ENCODE measurements at regions not wholly inside any gene's neighbourhood (a gene's known extent, or its start where the extent isn't known, plus 50 kb on each side); places are given as distances from the start of the nearest gene placed in this dataset.
"Not testable (repeated sequence)": the region's sequence is repeated elsewhere in the genome, so short reads cannot be mapped to it uniquely, and the experiment has no call there.

- in situ Hi-C loops (cut with MboI; ENCODE audit: low sequenced_read_pairs), result loop anchor here (25.0 kb wide), 1 partner anchor 235 kb away; no protein-coding TSS in a partner anchor
These were observed 67.0 kb downstream of the CHRNA1 start for GRCh38 chr2:174697255-174697654.

GRCh38 chr2:174694920-174695319, 69.4 kb downstream of the CHRNA1 start:
- in situ Hi-C loops (cut with MboI; ENCODE audit: low sequenced_read_pairs), result loop anchor here (25.0 kb wide), 1 partner anchor 233 kb away; no protein-coding TSS in a partner anchor

- in situ Hi-C loops (cut with MboI; ENCODE audit: low sequenced_read_pairs), result loop anchor here (25.0 kb wide), 1 partner anchor 232 kb away; no protein-coding TSS in a partner anchor
These were observed 69.9 kb downstream of the CHRNA1 start for GRCh38 chr2:174694196-174694878.

GRCh38 chr2:174693344-174693743, 70.9 kb downstream of the CHRNA1 start:
- in situ Hi-C loops (cut with MboI; ENCODE audit: low sequenced_read_pairs), result loop anchor here (25.0 kb wide), 1 partner anchor 231 kb away; no protein-coding TSS in a partner anchor

- in situ Hi-C loops (cut with MboI; ENCODE audit: low sequenced_read_pairs), result loop anchor here (25.0 kb wide), 1 partner anchor 230 kb away; no protein-coding TSS in a partner anchor
These were observed 71.9 kb downstream of the CHRNA1 start for GRCh38 chr2:174692256-174692919.

- in situ Hi-C loops (cut with MboI; ENCODE audit: low sequenced_read_pairs), result loop anchor here (25.0 kb wide), 1 partner anchor 229 kb away; no protein-coding TSS in a partner anchor
These were observed 73.0 kb downstream of the CHRNA1 start for GRCh38 chr2:174691201-174691779.

- in situ Hi-C loops (cut with MboI; ENCODE audit: low sequenced_read_pairs), result loop anchor here (25.0 kb wide), 1 partner anchor 228 kb away; no protein-coding TSS in a partner anchor
These were observed 74.2 kb downstream of the CHRNA1 start for GRCh38 chr2:174690026-174690425.

GRCh38 chr2:174688079-174688478, 76.2 kb downstream of the CHRNA1 start:
- in situ Hi-C loops (cut with MboI; ENCODE audit: low sequenced_read_pairs), result loop anchor here (25.0 kb wide), 1 partner anchor 226 kb away; no protein-coding TSS in a partner anchor

- in situ Hi-C loops (cut with MboI; ENCODE audit: low sequenced_read_pairs), result loop anchor here (25.0 kb wide), 1 partner anchor 224 kb away; no protein-coding TSS in a partner anchor
These were observed 77.8 kb downstream of the CHRNA1 start for GRCh38 chr2:174686430-174686829.

- in situ Hi-C loops (cut with MboI; ENCODE audit: low sequenced_read_pairs), result loop anchor here (25.0 kb wide), 1 partner anchor 221 kb away; no protein-coding TSS in a partner anchor
These were observed 80.9 kb downstream of the CHRNA1 start for GRCh38 chr2:174683392-174683759.

- in situ Hi-C loops (cut with MboI; ENCODE audit: low sequenced_read_pairs), result loop anchor here (25.0 kb wide), 1 partner anchor 220 kb away; no protein-coding TSS in a partner anchor
These were observed 81.5 kb downstream of the CHRNA1 start for GRCh38 chr2:174682578-174683391.

- in situ Hi-C loops (cut with MboI; ENCODE audit: low sequenced_read_pairs), result loop anchor here (25.0 kb wide), 1 partner anchor 220 kb away; no protein-coding TSS in a partner anchor
These were observed 82.2 kb downstream of the CHRNA1 start for GRCh38 chr2:174682007-174682577.

GRCh38 chr2:174681099-174682006, 82.9 kb downstream of the CHRNA1 start:
- in situ Hi-C loops (cut with MboI; ENCODE audit: low sequenced_read_pairs), result loop anchor here (25.0 kb wide), 1 partner anchor 219 kb away; no protein-coding TSS in a partner anchor

GRCh38 chr2:174680221-174680620, 82.6 kb upstream of the WIPF1 start:
- in situ Hi-C loops (cut with MboI; ENCODE audit: low sequenced_read_pairs), result loop anchor here (25.0 kb wide), 1 partner anchor 218 kb away; no protein-coding TSS in a partner anchor

GRCh38 chr2:174678395-174678794, 80.8 kb upstream of the WIPF1 start:
- in situ Hi-C loops (cut with MboI; ENCODE audit: low sequenced_read_pairs), result loop anchor here (25.0 kb wide), 1 partner anchor 216 kb away; no protein-coding TSS in a partner anchor

- in situ Hi-C loops (cut with MboI; ENCODE audit: low sequenced_read_pairs), result loop anchor here (25.0 kb wide), 1 partner anchor 213 kb away; no protein-coding TSS in a partner anchor
These were observed 78.0 kb upstream of the WIPF1 start for GRCh38 chr2:174675615-174676014.

GRCh38 chr2:174673876-174674275, 76.3 kb upstream of the WIPF1 start:
- in situ Hi-C loops (cut with MboI; ENCODE audit: low sequenced_read_pairs), result no loop called here

GRCh38 chr2:174673440-174673839, 75.8 kb upstream of the WIPF1 start:
- in situ Hi-C loops (cut with MboI; ENCODE audit: low sequenced_read_pairs), result no loop called here

- in situ Hi-C loops (cut with MboI; ENCODE audit: low sequenced_read_pairs), result not testable (repeated sequence)
These were observed 73.9 kb upstream of the WIPF1 start for GRCh38 chr2:174671532-174671931.

Data from HL-60/S4 treated with retinoic acid at 250 ng/mL for 4 days and 3 days (cell line).